Activated T-cell treated with anti-CD3 and anti-CD28 coated beads, Interleukin-2, amount 50 U/mL, for 4 hours (primary cell): ENCODE measurements at regions not wholly inside any gene's neighbourhood (a gene's known extent, or its start where the extent isn't known, plus 50 kb on each side); places are given as distances from the start of the nearest gene placed in this dataset.
A peak's percentile ranks its signal among the peaks of the same experiment; 100 is the strongest.
"Not testable (repeated sequence)": the region's sequence is repeated elsewhere in the genome, so short reads cannot be mapped to it uniquely, and the experiment has no call there.

ENCODE experiments used
- ATAC-seq, 2 donors: fragments of 200-7000 bp; cut with Tn5 transposase; one replicate each; pipeline ENCODE4 v1.10.0; 2021
- DNase-seq: peaks from one replicate; pipeline ENCODE4 v3.0.0-alpha.2; 2020
- H3K27me3 Mint-ChIP-seq: one replicate; pipeline ENCODE4 v1.8.0; 2021; ENCODE audit warnings: low read depth, mixed read lengths
- H3K36me3 Mint-ChIP-seq: one replicate; pipeline ENCODE4 v1.8.0; 2022; ENCODE audit warnings: mixed read lengths; ENCODE audit not compliant: insufficient read depth
- H3K4me1 Mint-ChIP-seq: one replicate; pipeline ENCODE4 v1.8.0; 2021; ENCODE audit warnings: low read depth, mixed read lengths
- H3K4me3 Mint-ChIP-seq: one replicate; pipeline ENCODE4 v1.8.0; 2021; ENCODE audit warnings: mild to moderate bottlenecking, moderate library complexity, mixed read lengths
- H3K9me3 Mint-ChIP-seq: one replicate; pipeline ENCODE4 v1.8.0; 2021; ENCODE audit warnings: mixed read lengths

DNA sequence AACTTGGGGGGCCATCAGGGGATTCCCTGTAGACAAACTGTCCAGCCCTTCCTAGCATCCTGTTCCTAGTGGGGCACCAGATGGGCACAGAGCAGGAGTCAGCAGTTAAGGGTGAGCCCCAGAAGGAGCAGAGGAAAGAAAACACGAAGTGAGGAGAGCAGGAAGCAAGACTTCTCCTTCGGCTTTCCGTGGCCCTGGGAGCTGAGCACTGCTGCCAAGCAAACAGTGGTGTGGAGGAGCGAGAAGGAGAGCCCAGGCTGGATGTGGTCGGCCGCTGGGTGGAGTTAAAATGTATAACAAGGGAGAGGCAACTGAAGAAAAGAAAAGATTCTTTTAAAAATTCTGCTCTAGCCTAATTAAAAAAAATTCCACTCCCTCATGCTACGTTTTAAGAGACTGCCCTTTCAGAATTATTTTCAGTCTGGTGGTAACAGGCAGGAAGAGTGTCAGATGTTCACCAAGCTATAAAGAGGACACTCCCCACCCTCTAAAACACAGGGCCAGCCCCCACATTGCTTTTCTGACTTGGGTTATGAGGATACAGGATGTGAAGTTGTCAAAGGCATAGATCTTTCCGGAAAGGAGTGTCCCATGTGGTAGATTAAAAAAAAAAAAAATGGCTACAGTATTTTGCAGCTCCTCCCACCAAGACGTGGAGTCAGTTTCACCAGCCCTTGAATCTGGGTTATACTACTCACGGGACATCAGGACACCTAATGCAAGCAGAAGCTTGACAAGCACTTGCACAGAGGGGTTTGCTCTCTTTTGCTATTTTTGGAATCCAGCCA, 74.9 kb upstream of the ZFHX3 start:
- Mint-ChIP-seq H3K9me3 (peaks cover 2% of the 10 kb centered on the region), H3K4me3 (peak overlapping the region; percentile 22), H3K27me3 (peaks cover 2% of the 10 kb centered on the region), H3K4me1 (peaks cover 9% of the 10 kb centered on the region), H3K36me3 (no peaks in the 10 kb centered on the region)
- DNase-seq (no peak), ATAC-seq (no peak)

DNA sequence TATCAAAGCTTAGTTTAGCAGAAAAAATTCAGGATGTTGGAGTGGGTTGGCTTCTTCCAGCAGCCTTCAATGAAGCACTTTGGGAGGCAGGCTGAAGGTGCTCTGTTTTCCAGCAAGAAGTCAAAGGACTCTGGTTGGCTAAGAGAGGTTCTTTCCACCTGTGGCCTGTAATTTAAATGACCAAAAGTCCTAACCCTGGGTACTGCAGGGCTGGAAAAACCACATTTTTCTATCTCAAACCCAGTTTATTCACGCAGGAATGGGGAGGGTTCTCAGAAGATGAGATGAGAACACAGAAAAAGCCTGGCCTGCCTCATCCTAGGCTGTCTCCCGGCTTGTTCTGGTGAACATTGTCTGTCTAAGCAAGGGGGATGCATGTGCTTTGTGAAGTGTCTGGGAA, 68.6 kb upstream of the ZFHX3 start:
- ATAC-seq: no peak

DNA sequence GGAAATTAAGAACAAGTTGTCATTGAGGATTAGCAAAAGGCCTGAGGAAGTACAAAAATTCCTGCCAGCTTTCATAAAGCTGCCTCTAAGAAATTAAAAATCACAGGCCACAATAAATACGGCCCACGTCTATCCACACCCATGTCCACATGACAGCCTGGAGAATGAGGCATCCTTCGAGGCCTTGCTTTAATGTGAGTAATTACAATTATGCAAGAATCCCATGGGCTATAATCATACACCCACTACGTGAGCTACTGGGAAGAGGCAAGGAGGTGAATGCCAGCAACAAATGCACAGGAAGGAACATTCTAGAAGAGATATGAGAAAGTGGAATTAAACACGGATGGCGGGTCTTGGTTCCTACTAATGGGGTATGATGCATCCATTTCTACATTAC, 65.4 kb upstream of the ZFHX3 start:
- no peaks in the 10 kb centered on the region for H3K27me3 Mint-ChIP-seq
- no peak for ATAC-seq
- H3K36me3 Mint-ChIP-seq: no peaks in the 10 kb centered on the region
- no peak for DNase-seq
- peaks cover 11% of the 10 kb centered on the region for H3K9me3 Mint-ChIP-seq
- H3K4me1 Mint-ChIP-seq: no peaks in the 10 kb centered on the region
- H3K4me3 Mint-ChIP-seq: no peak overlapping the region

More for the DNA sequence above, 68.6 kb upstream of the ZFHX3 start:
- Mint-ChIP-seq H3K36me3 (no peaks in the 10 kb centered on the region), H3K4me3 (no peak overlapping the region), H3K27me3 (no peaks in the 10 kb centered on the region), H3K4me1 (no peaks in the 10 kb centered on the region), H3K9me3 (peaks cover 11% of the 10 kb centered on the region)
- DNase-seq: no peak

GRCh38 chr16:73108195-73108963, 60.5 kb upstream of the ZFHX3 start:
- no peaks in the 10 kb centered on the region for H3K36me3 Mint-ChIP-seq
- no peak for DNase-seq
- ATAC-seq: no peak
- no peaks in the 10 kb centered on the region for H3K4me1 Mint-ChIP-seq
- no peak overlapping the region for H3K4me3 Mint-ChIP-seq
- no peaks in the 10 kb centered on the region for H3K27me3 Mint-ChIP-seq
- H3K9me3 Mint-ChIP-seq: no peaks in the 10 kb centered on the region

- ATAC-seq: no peak
Measured at GRCh38 chr16:73107371-73107770, 59.4 kb upstream of the ZFHX3 start.

DNA sequence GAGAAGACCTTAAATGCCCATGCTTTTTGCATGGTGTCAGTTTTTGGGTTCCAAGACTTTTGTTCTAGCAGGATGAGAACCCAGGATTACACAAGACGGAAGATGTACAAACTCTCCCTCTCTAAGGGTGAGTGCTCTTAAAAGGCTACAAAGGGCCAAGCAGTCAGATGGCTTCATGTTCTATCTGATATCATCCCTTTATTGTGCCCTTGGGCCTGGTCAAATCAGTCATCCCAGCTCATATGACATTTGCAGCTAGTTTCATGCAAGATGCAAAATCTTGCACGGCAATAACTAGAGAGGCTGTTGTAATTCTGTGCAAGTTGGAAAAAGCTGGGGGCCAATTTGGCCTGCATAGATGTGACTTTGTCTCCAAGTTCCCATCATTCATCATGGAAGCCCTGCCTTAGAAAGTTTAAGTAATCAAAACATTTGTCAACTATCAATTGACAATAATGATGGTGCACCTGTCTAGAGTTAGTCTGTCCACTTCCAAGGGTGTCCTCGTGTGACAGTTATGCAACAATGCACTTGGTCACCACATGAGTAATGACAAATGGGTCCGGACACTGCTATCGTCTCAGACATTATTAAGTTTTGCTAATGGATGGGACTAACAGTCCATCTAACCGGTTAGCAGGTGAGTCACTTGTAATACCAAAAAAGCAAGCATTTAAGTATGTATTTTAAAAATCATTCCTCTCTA, 58.6 kb upstream of the ZFHX3 start:
- ATAC-seq: no peak

More at GRCh38 chr16:73107371-73107770, 59.4 kb upstream of the ZFHX3 start:
- no peak for DNase-seq
- Mint-ChIP-seq H3K9me3 (no peaks in the 10 kb centered on the region), H3K27me3 (no peaks in the 10 kb centered on the region), H3K36me3 (no peaks in the 10 kb centered on the region), H3K4me1 (no peaks in the 10 kb centered on the region), H3K4me3 (no peak overlapping the region)

GRCh38 chr16:73101568-73101967, 53.6 kb upstream of the ZFHX3 start:
- no peaks in the 10 kb centered on the region for H3K4me1 Mint-ChIP-seq
- H3K27me3 Mint-ChIP-seq: no peaks in the 10 kb centered on the region
- H3K36me3 Mint-ChIP-seq: no peaks in the 10 kb centered on the region
- DNase-seq: no peak
- no peak overlapping the region for H3K4me3 Mint-ChIP-seq
- no peaks in the 10 kb centered on the region for H3K9me3 Mint-ChIP-seq
- ATAC-seq: no peak

More for the DNA sequence above, 58.6 kb upstream of the ZFHX3 start:
- Mint-ChIP-seq H3K27me3 (no peaks in the 10 kb centered on the region), H3K4me1 (no peaks in the 10 kb centered on the region), H3K9me3 (no peaks in the 10 kb centered on the region), H3K4me3 (no peak overlapping the region), H3K36me3 (no peaks in the 10 kb centered on the region)
- no peak for DNase-seq

DNA sequence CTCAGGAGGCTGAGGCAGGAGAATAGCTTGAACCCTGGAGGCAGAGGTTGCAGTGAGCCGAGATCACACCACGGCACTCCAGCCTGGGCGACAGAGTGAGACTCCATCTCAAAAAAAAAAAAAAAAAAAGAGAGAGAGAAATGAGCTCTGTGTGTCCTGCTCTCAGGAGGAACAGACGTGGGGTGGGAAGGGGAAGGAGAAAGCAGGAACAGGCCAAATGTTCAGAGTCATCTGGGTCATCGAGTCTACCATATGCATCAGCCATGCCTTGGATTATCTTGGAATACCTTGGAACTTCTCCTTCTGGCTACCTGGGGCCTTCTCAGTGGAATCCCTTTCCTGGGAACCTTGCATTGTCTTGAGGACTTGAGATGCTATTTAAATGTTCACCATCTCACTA, 51.7 kb upstream of the ZFHX3 start:
- ATAC-seq, H3K9me3 Mint-ChIP-seq, DNase-seq, H3K36me3 Mint-ChIP-seq, H3K27me3 Mint-ChIP-seq, H3K4me1 Mint-ChIP-seq, H3K4me3 Mint-ChIP-seq: not testable (repeated sequence)
